ENCODE measurements at regions not wholly inside any gene's neighbourhood (a gene's known extent, or its start where the extent isn't known, plus 50 kb on each side); places are given as distances from the start of the nearest gene placed in this dataset.

DNA sequence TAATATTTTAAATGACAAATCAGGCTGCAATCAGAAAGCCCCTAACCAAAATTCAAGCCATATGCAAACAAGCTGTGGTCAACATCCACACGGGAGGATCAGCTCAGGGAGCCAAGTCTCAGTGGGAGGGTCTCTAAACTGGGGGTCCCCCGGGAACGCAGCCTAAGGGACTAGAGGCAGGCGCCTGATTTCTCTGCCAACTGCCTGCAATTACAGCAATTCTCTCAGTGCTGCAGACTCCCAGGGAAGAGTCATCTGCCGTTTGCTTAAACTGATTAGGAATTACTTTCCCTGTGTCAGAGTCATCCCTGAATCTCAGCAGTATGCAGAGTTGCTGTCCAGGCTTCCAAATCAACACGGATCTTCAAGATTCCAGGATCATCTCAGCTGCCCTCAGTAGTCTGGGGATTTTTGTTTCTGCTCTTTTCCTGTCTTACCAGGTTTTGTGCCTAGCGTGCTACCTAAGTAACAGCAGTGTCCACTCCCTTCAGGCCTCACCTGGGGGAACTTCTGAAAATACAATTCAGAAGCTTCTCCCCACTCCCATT lies 247.8 kb downstream of the RRAGC start:
- Histone ChIP-seq H3K27ac (ENCODE audit: low read depth, low read length) (no peak overlapping the region), H3K4me1 (ENCODE audit: control insufficient read depth, low read length) (no peaks in the 10 kb centered on the region), H3K9me3 (ENCODE audit: control insufficient read depth, insufficient read depth, low read length) (peaks cover 12% of the 10 kb centered on the region; the same call in 1 of the 2 replicates), H3K36me3 (ENCODE audit: control insufficient read depth, low read length) (no peaks in the 10 kb centered on the region), H3F3A (ENCODE audit: control insufficient read depth, insufficient read depth) (no peaks in the 10 kb centered on the region), H3K79me2 (ENCODE audit: control insufficient read depth, low read length) (no peaks in the 10 kb centered on the region), H4K20me1 (ENCODE audit: control insufficient read depth, insufficient read depth, low read depth, low read length) (no peaks in the 10 kb centered on the region), H3K4me2 (ENCODE audit: low read length) (no peak overlapping the region), H3K27me3 (ENCODE audit: control insufficient read depth, low read length) (no peaks in the 10 kb centered on the region), H3K4me3 (ENCODE audit: low read length) (no peak overlapping the region), H3K9me2 (replicated peaks; ENCODE audit: control insufficient read depth, low read length) (no peaks in the 10 kb centered on the region)
- TF ChIP-seq, protein P1, sequence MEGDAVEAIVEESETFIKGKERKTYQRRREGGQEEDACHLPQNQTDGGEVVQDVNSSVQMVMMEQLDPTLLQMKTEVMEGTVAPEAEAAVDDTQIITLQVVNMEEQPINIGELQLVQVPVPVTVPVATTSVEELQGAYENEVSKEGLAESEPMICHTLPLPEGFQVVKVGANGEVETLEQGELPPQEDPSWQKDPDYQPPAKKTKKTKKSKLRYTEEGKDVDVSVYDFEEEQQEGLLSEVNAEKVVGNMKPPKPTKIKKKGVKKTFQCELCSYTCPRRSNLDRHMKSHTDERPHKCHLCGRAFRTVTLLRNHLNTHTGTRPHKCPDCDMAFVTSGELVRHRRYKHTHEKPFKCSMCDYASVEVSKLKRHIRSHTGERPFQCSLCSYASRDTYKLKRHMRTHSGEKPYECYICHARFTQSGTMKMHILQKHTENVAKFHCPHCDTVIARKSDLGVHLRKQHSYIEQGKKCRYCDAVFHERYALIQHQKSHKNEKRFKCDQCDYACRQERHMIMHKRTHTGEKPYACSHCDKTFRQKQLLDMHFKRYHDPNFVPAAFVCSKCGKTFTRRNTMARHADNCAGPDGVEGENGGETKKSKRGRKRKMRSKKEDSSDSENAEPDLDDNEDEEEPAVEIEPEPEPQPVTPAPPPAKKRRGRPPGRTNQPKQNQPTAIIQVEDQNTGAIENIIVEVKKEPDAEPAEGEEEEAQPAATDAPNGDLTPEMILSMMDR (IDR thresholded peaks at IDR 0.05; ENCODE audit: low read depth, low read length, poor library complexity, severe bottlenecking), result no peak
- no peak for TF ChIP-seq EZH2phosphoT487 (IDR thresholded peaks at IDR 0.05; ENCODE audit: borderline replicate concordance, low read length)

DNA sequence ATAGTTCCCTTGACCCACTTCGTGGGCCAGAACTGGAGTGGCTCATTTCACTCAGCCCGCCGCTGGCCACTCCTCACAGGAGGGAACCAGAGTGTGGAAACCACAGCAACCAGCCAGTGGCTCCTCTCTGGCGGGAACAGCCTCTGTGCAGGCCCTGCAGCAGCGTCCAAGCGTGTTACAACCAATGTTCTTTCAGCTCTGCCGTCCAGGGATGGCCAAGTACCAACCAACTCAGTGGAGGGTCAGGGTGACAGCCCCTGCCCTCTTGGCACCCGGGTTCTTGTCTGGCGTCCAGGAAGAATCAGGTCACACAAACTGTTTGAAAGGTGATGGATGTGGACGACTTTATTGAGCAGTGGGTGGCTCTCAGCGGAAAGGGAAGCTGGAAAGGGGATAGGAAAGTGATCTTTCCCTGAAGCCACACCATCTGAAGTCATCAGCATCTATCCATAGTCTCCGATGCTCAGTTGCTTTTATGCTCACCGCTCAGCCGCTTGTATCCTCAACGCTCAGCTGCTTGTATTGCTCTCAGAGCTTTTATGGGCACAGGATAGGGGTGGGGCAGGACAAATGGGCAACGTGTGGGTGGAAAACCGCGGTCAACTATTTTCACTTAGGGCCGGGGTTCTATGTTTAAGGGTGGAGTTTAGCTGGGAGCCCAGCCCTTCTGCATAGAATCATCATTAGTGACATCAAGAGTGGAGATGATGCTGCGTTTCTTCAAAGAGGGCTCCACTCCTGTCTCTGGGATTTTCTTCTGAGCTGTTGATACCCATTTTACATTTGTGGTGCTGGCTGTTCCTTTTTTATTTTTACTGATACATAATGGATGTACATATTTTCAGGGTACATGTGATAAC lies 250.2 kb downstream of the RRAGC start:
- H3K27me3 ChIP-seq (ENCODE audit: control insufficient read depth, low read length), result no peaks in the 10 kb centered on the region
- H3K9me3 ChIP-seq (ENCODE audit: control insufficient read depth, insufficient read depth, low read length), result no peaks in the 10 kb centered on the region
- H3K4me2 ChIP-seq (ENCODE audit: low read length), result no peak overlapping the region
- H3K4me3 ChIP-seq (ENCODE audit: low read length), result no peak overlapping the region
- no peak overlapping the region for H3K27ac ChIP-seq (ENCODE audit: low read depth, low read length)
- H3K4me1 ChIP-seq (ENCODE audit: control insufficient read depth, low read length), result no peaks in the 10 kb centered on the region
- TF ChIP-seq, protein P1 (IDR thresholded peaks at IDR 0.05; ENCODE audit: low read depth, low read length, poor library complexity, severe bottlenecking), result no peak
- no peak for TF ChIP-seq EZH2phosphoT487 (IDR thresholded peaks at IDR 0.05; ENCODE audit: borderline replicate concordance, low read length)
- H3K36me3 ChIP-seq (ENCODE audit: control insufficient read depth, low read length), result no peaks in the 10 kb centered on the region
- no peaks in the 10 kb centered on the region for H3K79me2 ChIP-seq (ENCODE audit: control insufficient read depth, low read length)
- H3K9me2 ChIP-seq (replicated peaks; ENCODE audit: control insufficient read depth, low read length), result no peaks in the 10 kb centered on the region
- H4K20me1 ChIP-seq (ENCODE audit: control insufficient read depth, insufficient read depth, low read depth, low read length), result no peaks in the 10 kb centered on the region
- H3F3A ChIP-seq (ENCODE audit: control insufficient read depth, insufficient read depth), result no peaks in the 10 kb centered on the region

DNA sequence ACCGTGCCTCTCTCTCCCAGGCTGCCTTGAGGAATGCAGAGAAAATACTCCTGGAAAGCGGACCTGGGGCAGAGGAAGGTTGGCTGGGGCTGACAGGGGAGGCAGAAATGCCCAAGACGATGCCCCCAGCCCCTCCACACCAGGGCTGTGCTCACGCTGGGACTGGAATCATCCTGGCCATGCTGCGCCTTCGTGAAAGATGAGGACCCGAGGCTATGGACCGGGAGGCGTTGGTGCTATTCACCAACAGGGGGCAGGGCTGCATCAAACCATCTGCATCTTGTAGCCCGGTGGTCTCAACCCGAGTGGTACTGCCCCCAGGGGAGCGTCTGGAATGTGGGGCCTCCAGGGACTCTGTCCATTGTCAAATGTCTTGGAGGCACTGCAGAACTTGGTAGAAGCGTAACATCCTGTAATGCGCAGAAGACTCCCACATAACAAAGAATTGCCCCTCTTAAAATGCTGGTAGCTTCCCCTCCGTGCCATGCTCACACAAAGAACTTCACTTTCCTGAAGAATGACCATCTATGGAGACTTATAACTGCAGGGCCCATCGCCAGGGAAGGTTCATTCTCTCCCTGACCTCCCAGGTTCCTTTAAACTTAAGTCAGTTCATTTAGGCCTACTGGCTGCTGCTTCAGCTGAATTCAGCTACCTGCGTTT lies 251.2 kb downstream of the RRAGC start:
- no peaks in the 10 kb centered on the region for H3K27me3 ChIP-seq (ENCODE audit: control insufficient read depth, low read length)
- H3K4me2 ChIP-seq (ENCODE audit: low read length), result no peak overlapping the region

More for the DNA sequence above, 251.2 kb downstream of the RRAGC start:
- Histone ChIP-seq H3K9me3 (ENCODE audit: control insufficient read depth, insufficient read depth, low read length) (no peaks in the 10 kb centered on the region), H4K20me1 (ENCODE audit: control insufficient read depth, insufficient read depth, low read depth, low read length) (no peaks in the 10 kb centered on the region), H3F3A (ENCODE audit: control insufficient read depth, insufficient read depth) (no peaks in the 10 kb centered on the region), H3K36me3 (ENCODE audit: control insufficient read depth, low read length) (no peaks in the 10 kb centered on the region), H3K4me1 (ENCODE audit: control insufficient read depth, low read length) (no peaks in the 10 kb centered on the region), H3K27ac (ENCODE audit: low read depth, low read length) (no peak overlapping the region), H3K4me3 (ENCODE audit: low read length) (no peak overlapping the region), H3K79me2 (ENCODE audit: control insufficient read depth, low read length) (no peaks in the 10 kb centered on the region), H3K9me2 (replicated peaks; ENCODE audit: control insufficient read depth, low read length) (no peaks in the 10 kb centered on the region)
- TF ChIP-seq, protein P1 (IDR thresholded peaks at IDR 0.05; ENCODE audit: low read depth, low read length, poor library complexity, severe bottlenecking), result peak; percentile 75
- TF ChIP-seq EZH2phosphoT487 (IDR thresholded peaks at IDR 0.05; ENCODE audit: borderline replicate concordance, low read length), result no peak

Measured in DOHH2 (cell line).